HG03457 (cell line): ENCODE measurements at regions not wholly inside any gene's neighbourhood (a gene's known extent, or its start where the extent isn't known, plus 50 kb on each side); places are given as distances from the start of the nearest gene placed in this dataset.
"Not testable (repeated sequence)": the region's sequence is repeated elsewhere in the genome, so short reads cannot be mapped to it uniquely, and the experiment has no call there.

Experiments used
- ATAC-seq: cut with Tn5 transposase; IDR thresholded peaks from one replicate; pipeline ENCODE4 v1.9.1; 2021; ENCODE audit warnings: moderate number of reproducible peaks; ENCODE audit not compliant: unreplicated experiment

- peak; percentile 36 for ATAC-seq
Measured at GRCh38 chr21:5101749-5102148, 5419.6 kb upstream of the TPTE start.

- not testable (repeated sequence) for ATAC-seq
Measured at GRCh38 chr21:5103880-5104561, 5417.4 kb upstream of the TPTE start.

GRCh38 chr21:5104562-5104928 lies 5416.8 kb upstream of the TPTE start:
- ATAC-seq: not testable (repeated sequence)

GRCh38 chr21:5105939-5106708 lies 5415.3 kb upstream of the TPTE start:
- not testable (repeated sequence) for ATAC-seq

- ATAC-seq: not testable (repeated sequence)
Measured at GRCh38 chr21:5106767-5107464, 5414.5 kb upstream of the TPTE start.

GRCh38 chr21:5107637-5108036 lies 5413.7 kb upstream of the TPTE start:
- not testable (repeated sequence) for ATAC-seq

- not testable (repeated sequence) for ATAC-seq
Measured at GRCh38 chr21:5108048-5108775, 5413.2 kb upstream of the TPTE start.

GRCh38 chr21:5111197-5111596 lies 5410.2 kb upstream of the TPTE start:
- ATAC-seq: not testable (repeated sequence)

- not testable (repeated sequence) for ATAC-seq
Measured at GRCh38 chr21:5113092-5113491, 5408.3 kb upstream of the TPTE start.

- ATAC-seq: not testable (repeated sequence)
Measured at GRCh38 chr21:5114468-5114867, 5406.9 kb upstream of the TPTE start.

- ATAC-seq: not testable (repeated sequence)
Measured at GRCh38 chr21:5114893-5115645, 5406.3 kb upstream of the TPTE start.

GRCh38 chr21:5115646-5116343 lies 5405.6 kb upstream of the TPTE start:
- not testable (repeated sequence) for ATAC-seq

GRCh38 chr21:5116344-5117123 lies 5404.8 kb upstream of the TPTE start:
- not testable (repeated sequence) for ATAC-seq

- not testable (repeated sequence) for ATAC-seq
Measured at GRCh38 chr21:5117135-5117534, 5404.2 kb upstream of the TPTE start.

GRCh38 chr21:5117666-5118295 lies 5403.6 kb upstream of the TPTE start:
- not testable (repeated sequence) for ATAC-seq

GRCh38 chr21:5118296-5118679 lies 5403.1 kb upstream of the TPTE start:
- ATAC-seq: not testable (repeated sequence)

GRCh38 chr21:5119179-5119578 lies 5402.2 kb upstream of the TPTE start:
- not testable (repeated sequence) for ATAC-seq

- ATAC-seq: not testable (repeated sequence)
Measured at GRCh38 chr21:5121399-5121798, 5400.0 kb upstream of the TPTE start.
